ENCODE measurements at regions not wholly inside any gene's neighbourhood (a gene's known extent, or its start where the extent isn't known, plus 50 kb on each side); places are given as distances from the start of the nearest gene placed in this dataset.

DNA sequence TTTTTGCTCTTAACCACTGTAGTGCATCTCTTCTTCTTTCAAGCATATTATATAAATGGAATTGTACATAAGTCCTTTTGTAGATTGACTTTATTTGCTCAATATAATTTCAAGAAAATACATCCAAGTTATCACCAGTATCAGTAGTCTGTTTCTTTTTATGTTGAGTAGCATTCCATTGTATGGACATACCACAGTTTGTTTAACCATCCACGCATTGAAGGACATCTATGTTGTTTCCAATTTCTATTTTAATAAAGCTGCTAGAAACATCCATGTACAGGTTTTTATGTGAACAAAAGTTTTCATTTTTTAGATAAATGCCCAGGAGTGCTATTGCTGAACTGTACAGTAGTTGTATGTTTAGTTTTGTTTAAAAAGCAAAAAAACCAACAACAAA, 387.5 kb upstream of the SOX11 start:
- Mint-ChIP-seq H3K36me3 (no peaks in the 10 kb centered on the region), H3K27ac (no peak overlapping the region), H3K9me3 (peaks cover 16 to 22% of the 10 kb centered on the region in 2 donors)
- ATAC-seq (no peak), DNase-seq (ENCODE audit: low spot score in 2 of 2) (no peak)

GRCh38 chr2:5315041-5315440, 377.1 kb upstream of the SOX11 start:
- no peak for DNase-seq (ENCODE audit: low spot score in 2 of 2)
- H3K27ac Mint-ChIP-seq = no peak overlapping the region
- peaks cover 19 to 22% of the 10 kb centered on the region in 2 donors for H3K9me3 Mint-ChIP-seq

GRCh38 chr2:5315512-5315911, 376.7 kb upstream of the SOX11 start:
- no peak for ATAC-seq
- H3K27ac Mint-ChIP-seq = no peak overlapping the region
- DNase-seq (ENCODE audit: low spot score in 2 of 2) = no peak
- H3K36me3 Mint-ChIP-seq = peaks cover 0 to 5% of the 10 kb centered on the region in 2 donors
- H3K9me3 Mint-ChIP-seq = peaks cover 14 to 19% of the 10 kb centered on the region in 2 donors

More at GRCh38 chr2:5315041-5315440, 377.1 kb upstream of the SOX11 start:
- no peak for ATAC-seq
- peaks cover 0 to 5% of the 10 kb centered on the region in 2 donors for H3K36me3 Mint-ChIP-seq

DNA sequence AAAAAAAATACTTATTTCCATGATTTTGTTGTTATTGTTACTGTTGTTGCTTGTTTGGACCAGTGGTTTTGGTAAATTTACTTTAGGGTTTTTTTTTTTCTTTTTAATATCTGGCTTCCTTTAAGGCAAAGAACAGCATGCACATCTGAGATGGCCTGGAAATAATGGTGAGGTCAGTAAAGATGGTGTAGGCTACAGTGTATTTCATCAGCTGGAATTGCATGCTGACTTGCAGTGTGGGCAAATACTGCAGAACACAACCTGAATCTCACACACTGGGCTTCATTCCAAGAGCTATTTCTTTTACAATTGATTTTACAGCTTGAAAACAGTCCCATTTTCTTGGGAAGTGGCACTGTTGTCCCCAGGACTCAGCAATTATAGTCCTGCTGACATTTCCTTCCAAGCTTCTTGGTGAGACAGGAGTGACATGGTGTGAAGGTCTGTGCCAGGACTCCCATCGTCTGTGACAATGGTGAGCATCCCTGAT, 376.1 kb upstream of the SOX11 start:
- Mint-ChIP-seq H3K27ac (no peak overlapping the region), H3K9me3 (peaks cover 15 to 20% of the 10 kb centered on the region in 2 donors), H3K36me3 (peaks cover 0 to 5% of the 10 kb centered on the region in 2 donors)
- ATAC-seq = no peak
- DNase-seq (ENCODE audit: low spot score in 2 of 2) = no peak

GRCh38 chr2:5319493-5319892, 372.7 kb upstream of the SOX11 start:
- no peak for DNase-seq (ENCODE audit: low spot score in 2 of 2)

DNA sequence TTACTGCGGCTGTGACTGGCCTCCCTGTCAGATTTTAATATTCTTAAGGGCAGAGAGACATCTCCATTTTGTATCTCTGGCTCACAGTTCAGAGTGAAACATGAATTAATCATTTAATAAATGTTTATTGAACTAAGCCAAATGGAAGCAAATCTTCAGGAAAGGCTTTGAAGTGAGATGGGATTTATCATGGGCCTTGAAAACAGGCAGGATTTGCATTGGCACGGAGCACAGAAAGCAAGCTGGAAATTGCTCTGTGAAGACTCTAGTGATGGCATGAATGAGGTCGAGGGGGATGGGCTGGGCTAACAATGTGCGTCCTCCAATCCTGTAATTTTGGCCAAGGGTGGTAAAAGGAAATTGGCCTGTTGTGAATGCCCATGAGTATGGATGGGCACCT, 369.8 kb upstream of the SOX11 start:
- DNase-seq (ENCODE audit: low spot score in 2 of 2) (no peak), ATAC-seq (no peak)
- H3K27ac Mint-ChIP-seq = no peak overlapping the region
- H3K36me3 Mint-ChIP-seq = peaks cover 0 to 5% of the 10 kb centered on the region in 2 donors
- peaks cover 20 to 22% of the 10 kb centered on the region in 2 donors for H3K9me3 Mint-ChIP-seq

More at GRCh38 chr2:5319493-5319892, 372.7 kb upstream of the SOX11 start:
- H3K36me3 Mint-ChIP-seq = peaks cover 0 to 5% of the 10 kb centered on the region in 2 donors
- peaks cover 20 to 21% of the 10 kb centered on the region in 2 donors for H3K9me3 Mint-ChIP-seq
- ATAC-seq = no peak
- H3K27ac Mint-ChIP-seq = no peak overlapping the region

DNA sequence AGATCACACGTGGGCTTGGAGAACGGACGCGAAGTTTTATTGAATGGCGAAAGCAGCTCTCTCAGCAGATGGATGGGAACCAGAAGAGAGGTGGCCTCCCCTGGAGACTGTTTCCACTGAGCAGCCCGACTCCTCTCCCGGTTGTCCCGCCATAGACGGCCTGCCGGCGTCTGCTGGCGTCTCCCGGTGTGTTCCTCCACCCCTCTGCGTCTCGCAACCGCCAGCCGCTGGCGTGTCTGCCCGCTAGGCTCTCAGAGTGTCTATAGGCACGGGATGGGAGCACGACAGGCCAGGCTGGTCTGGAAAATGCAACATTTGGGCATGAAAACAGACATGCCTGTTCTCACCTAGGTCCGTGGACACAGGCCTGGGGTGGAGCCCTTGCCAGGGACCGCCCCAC, 366.7 kb upstream of the SOX11 start:
- Mint-ChIP-seq H3K9me3 (peaks cover 9 to 17% of the 10 kb centered on the region in 2 donors), H3K27ac (no peak overlapping the region), H3K36me3 (no peaks in the 10 kb centered on the region)
- no peak for ATAC-seq
- DNase-seq (ENCODE audit: low spot score in 2 of 2) = no peak

- H3K27ac Mint-ChIP-seq = no peak overlapping the region
- peaks cover 4 to 12% of the 10 kb centered on the region in 2 donors for H3K9me3 Mint-ChIP-seq
- ATAC-seq (no peak), DNase-seq (ENCODE audit: low spot score in 2 of 2) (no peak)
- no peaks in the 10 kb centered on the region for H3K36me3 Mint-ChIP-seq
Observed at GRCh38 chr2:5328826-5329225, 363.4 kb upstream of the SOX11 start.

GRCh38 chr2:5329763-5330162, 362.4 kb upstream of the SOX11 start:
- Mint-ChIP-seq H3K9me3 (peaks cover 3 to 11% of the 10 kb centered on the region in 2 donors), H3K27ac (no peak overlapping the region), H3K36me3 (no peaks in the 10 kb centered on the region)
- no peak for ATAC-seq
- no peak for DNase-seq (ENCODE audit: low spot score in 2 of 2)

DNA sequence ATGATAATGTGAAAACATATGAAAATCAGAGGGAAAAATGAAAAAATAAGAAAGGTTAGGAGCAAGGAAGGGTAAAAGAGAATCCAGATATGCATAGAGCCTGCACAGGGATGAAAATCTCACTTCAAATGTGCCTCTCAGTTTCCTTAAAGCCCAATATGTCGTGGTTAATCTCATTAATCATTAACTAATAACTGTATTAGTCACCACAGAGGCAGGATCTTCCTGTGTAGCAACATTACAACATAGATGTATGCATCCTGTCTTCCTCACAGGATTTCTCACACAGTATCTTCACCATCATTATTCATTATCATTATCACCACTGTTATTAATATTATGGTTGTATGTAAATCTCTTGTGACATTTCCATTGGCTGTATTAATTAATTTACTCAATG, 361.2 kb upstream of the SOX11 start:
- Mint-ChIP-seq H3K27ac (no peak overlapping the region), H3K36me3 (no peaks in the 10 kb centered on the region), H3K9me3 (peaks cover 3 to 7% of the 10 kb centered on the region in 2 donors)
- ATAC-seq (no peak), DNase-seq (ENCODE audit: low spot score in 2 of 2) (no peak)

GRCh38 chr2:5332925-5333324, 359.3 kb upstream of the SOX11 start:
- Mint-ChIP-seq H3K36me3 (no peaks in the 10 kb centered on the region), H3K9me3 (peaks cover 11 to 12% of the 10 kb centered on the region in 2 donors), H3K27ac (no peak overlapping the region)
- ATAC-seq (no peak), DNase-seq (ENCODE audit: low spot score in 2 of 2) (no peak)

DNA sequence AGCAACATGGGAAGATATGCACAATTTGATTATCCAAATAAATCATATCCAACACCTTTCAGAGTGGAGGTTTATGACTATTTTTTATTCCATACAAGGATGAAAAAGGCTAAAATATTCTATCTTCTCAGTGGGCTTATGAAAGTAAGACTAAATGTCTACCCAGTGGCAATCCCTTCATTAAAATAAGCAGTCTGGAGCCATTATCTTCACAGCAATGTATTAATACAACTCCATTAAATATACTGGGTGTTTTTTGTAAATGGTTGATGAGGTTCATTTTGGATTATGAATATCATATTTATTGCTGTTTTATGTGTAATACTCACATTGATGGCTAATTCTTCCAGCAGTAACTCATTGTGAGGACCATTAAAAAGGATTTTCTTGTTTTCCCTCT, 352.7 kb upstream of the SOX11 start:
- Mint-ChIP-seq H3K36me3 (peaks cover 0 to 5% of the 10 kb centered on the region in 2 donors), H3K27ac (no peak overlapping the region), H3K9me3 (peaks cover 13 to 21% of the 10 kb centered on the region in 2 donors)
- DNase-seq (ENCODE audit: low spot score in 2 of 2) (no peak), ATAC-seq (no peak)

- no peak for DNase-seq (ENCODE audit: low spot score in 2 of 2)
- Mint-ChIP-seq H3K27ac (no peak overlapping the region), H3K36me3 (peaks cover 0 to 5% of the 10 kb centered on the region in 2 donors), H3K9me3 (peaks cover 3 to 17% of the 10 kb centered on the region in 2 donors)
- ATAC-seq = no peak
Observed at GRCh38 chr2:5343785-5344335, 348.3 kb upstream of the SOX11 start.

- DNase-seq (ENCODE audit: low spot score in 2 of 2) = no peak
- Mint-ChIP-seq H3K9me3 (peaks cover 5 to 8% of the 10 kb centered on the region in 2 donors), H3K27ac (no peak overlapping the region), H3K36me3 (no peaks in the 10 kb centered on the region)
- no peak for ATAC-seq
Observed at GRCh38 chr2:5352286-5352685, 339.9 kb upstream of the SOX11 start.

DNA sequence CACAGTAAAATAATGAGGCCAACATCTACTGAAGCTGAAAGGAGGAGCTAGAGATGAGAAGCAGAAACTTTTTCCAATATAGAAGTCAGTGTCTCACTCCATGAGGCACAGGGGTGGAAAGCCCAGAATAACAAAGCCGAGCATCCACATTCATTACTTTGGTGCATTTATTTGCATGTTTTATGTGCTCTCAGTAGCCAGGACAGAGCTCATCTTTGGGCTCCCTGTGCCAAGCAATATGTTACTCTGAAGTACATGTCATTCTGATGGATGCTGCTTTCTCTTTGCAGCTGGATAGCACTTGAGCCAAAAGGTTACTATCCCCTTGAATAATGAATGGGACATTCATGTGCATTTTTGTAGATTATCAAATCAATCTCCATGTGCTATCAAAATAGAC, 338.6 kb upstream of the SOX11 start:
- Mint-ChIP-seq H3K36me3 (no peaks in the 10 kb centered on the region), H3K27ac (no peak overlapping the region), H3K9me3 (peaks cover under 1 to 6% of the 10 kb centered on the region in 2 donors)
- DNase-seq (ENCODE audit: low spot score in 2 of 2) (no peak), ATAC-seq (no peak)

- no peak overlapping the region for H3K27ac Mint-ChIP-seq
- ATAC-seq = no peak
- H3K9me3 Mint-ChIP-seq = peaks cover 8 to 10% of the 10 kb centered on the region in 2 donors
- H3K36me3 Mint-ChIP-seq = no peaks in the 10 kb centered on the region
- no peak for DNase-seq (ENCODE audit: low spot score in 2 of 2)
Observed at GRCh38 chr2:5359397-5359796, 332.8 kb upstream of the SOX11 start.

DNA sequence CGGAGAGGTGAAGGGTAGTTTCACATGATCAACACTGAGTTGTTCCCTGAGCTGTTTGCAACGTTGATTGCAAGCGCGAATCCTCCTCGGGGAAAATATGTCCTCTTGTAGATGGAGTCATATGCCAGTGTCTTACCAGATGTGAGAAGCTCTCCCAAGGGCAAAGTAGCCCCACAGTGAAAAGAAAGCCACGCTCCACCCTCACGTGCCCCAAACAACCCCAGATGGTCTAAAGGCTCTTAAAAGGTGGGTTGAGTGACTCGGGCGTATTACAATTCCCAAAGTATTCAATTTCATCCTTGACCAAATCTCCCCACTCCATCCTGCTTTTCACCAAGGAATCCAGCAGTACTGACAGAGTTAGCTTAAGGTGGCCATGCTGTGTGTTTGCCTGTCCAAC, 332.1 kb upstream of the SOX11 start:
- Mint-ChIP-seq H3K27ac (no peak overlapping the region), H3K36me3 (no peaks in the 10 kb centered on the region), H3K9me3 (peaks cover 8 to 10% of the 10 kb centered on the region in 2 donors)
- no peak for DNase-seq (ENCODE audit: low spot score in 2 of 2)
- no peak for ATAC-seq

DNA sequence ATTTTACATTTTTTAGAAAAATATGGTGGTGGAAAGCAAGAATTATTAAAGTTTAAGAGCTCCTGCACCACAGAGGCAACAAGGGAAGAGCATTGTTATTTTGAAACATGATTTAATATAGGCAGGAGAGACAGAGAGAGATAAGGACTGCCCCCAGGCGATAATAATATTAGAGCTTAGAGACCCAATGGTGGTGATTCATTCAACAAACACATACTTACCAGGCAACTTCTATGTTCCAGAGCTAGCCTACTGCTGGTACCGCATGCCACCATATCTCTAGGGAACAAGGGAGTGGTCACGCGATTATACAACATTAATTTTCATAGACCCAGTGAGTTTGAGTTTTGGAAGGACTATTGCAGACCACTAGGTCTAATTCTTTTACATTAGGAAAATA, 327.8 kb upstream of the SOX11 start:
- Mint-ChIP-seq H3K9me3 (peaks cover 5 to 12% of the 10 kb centered on the region in 2 donors), H3K36me3 (peaks cover 5 to 7% of the 10 kb centered on the region in 2 donors), H3K27ac (peak overlapping the region in 1 of 2 donors; percentile 65)
- ATAC-seq (no peak), DNase-seq (ENCODE audit: low spot score in 2 of 2) (no peak)
